Right atrium auricular region (tissue), 2 donors: ENCODE measurements at regions not wholly inside any gene's neighbourhood (a gene's known extent, or its start where the extent isn't known, plus 50 kb on each side); places are given as distances from the start of the nearest gene placed in this dataset.

Source experiments
- DNase-seq: peaks from one replicate; pipeline ENCODE4 v3.0.0-alpha.2; 2019; ENCODE audit warnings: low spot score
- H3K27ac ChIP-seq, 2 donors: fragments of 200-600 bp; sonication (generic); 1 replicate in 1 of 2; 2 replicates in 1 of 2; pipeline ENCODE4 v1.5.1; 2016 to 2019
- H3K27me3 ChIP-seq, 2 donors: fragments of 200-600 bp; sonication (generic); one replicate each; pipeline versions ENCODE4 v1.5.1 to v1.6.0; 2017 to 2019
- H3K36me3 ChIP-seq: fragments of 200-600 bp; sonication (generic); one replicate; pipeline ENCODE4 v1.5.1; 2016
- H3K4me1 ChIP-seq, 2 donors: fragments of 200-600 bp; sonication (generic); one replicate each; pipeline versions ENCODE4 v1.5.1 to v1.6.0; 2017 to 2019
- H3K4me3 ChIP-seq, 2 donors: fragments of 200-600 bp; sonication (generic); 1 replicate in 1 of 2; 2 replicates in 1 of 2; pipeline ENCODE4 v1.5.1; 2017 to 2019; ENCODE audit warnings: mild to moderate bottlenecking in 1 of 2, moderate library complexity in 1 of 2
- H3K9me3 ChIP-seq, 2 donors: fragments of 200-600 bp; sonication (generic); one replicate each; pipeline ENCODE4 v1.5.1; 2019
- TF ChIP-seq, protein P1 (sequence below), 2 donors: fragments of 200-600 bp; sonication (generic); IDR thresholded peaks; one replicate each; pipeline ENCODE4 v1.5.1; 2019; ENCODE audit warnings: antibody characterized with exemption in 2 of 2

DNA sequence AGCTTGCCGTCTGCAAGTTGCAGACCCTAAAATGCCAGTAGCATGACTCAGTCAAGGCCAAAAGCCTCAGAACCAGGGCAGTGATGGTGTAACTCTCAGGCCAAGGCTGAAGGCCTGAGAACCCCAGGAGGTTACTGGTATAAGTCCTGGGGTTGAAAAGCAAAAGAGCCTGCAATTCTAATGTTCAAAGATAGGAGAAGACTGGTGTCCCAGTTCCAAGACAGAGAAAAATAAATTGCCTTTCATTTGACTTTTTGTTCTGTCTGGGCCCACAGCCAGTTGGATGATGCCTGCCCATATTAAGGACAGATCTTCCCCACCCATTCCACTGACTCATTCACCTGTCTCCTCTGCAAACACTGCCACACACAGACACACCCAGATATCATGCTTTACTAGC, 673.2 kb downstream of the CDH18 start:
- H3K9me3 ChIP-seq, result no peaks in the 10 kb centered on the region
- no peak overlapping the region for H3K27ac ChIP-seq
- TF ChIP-seq, protein P1, sequence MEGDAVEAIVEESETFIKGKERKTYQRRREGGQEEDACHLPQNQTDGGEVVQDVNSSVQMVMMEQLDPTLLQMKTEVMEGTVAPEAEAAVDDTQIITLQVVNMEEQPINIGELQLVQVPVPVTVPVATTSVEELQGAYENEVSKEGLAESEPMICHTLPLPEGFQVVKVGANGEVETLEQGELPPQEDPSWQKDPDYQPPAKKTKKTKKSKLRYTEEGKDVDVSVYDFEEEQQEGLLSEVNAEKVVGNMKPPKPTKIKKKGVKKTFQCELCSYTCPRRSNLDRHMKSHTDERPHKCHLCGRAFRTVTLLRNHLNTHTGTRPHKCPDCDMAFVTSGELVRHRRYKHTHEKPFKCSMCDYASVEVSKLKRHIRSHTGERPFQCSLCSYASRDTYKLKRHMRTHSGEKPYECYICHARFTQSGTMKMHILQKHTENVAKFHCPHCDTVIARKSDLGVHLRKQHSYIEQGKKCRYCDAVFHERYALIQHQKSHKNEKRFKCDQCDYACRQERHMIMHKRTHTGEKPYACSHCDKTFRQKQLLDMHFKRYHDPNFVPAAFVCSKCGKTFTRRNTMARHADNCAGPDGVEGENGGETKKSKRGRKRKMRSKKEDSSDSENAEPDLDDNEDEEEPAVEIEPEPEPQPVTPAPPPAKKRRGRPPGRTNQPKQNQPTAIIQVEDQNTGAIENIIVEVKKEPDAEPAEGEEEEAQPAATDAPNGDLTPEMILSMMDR (IDR thresholded peaks at IDR 0.05), result no peak
- H3K36me3 ChIP-seq, result no peaks in the 10 kb centered on the region
- no peaks in the 10 kb centered on the region for H3K27me3 ChIP-seq
- no peaks in the 10 kb centered on the region for H3K4me1 ChIP-seq
- no peak for DNase-seq
- H3K4me3 ChIP-seq, result no peak overlapping the region

DNA sequence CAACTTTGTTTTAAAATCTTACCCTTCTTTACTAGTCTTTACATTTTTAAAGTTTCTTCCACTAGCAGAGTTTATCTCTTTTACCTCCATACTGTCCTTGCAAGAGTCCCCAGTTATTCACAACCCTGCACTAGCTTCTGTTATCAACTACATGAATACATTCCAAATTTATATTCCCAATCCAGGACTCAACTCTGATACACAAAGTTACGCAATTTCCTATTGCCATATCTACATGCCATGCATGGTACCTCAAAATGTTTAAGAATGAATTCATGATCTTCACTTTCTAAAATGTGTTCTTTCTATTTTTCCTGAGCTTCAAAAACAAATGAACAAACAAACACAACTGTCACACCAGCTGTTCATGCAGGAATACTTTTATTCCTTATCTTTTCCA, 668.7 kb downstream of the CDH18 start:
- H3K9me3 ChIP-seq, result no peaks in the 10 kb centered on the region
- H3K36me3 ChIP-seq, result no peaks in the 10 kb centered on the region
- no peaks in the 10 kb centered on the region for H3K4me1 ChIP-seq
- no peak overlapping the region for H3K27ac ChIP-seq
- no peaks in the 10 kb centered on the region for H3K27me3 ChIP-seq
- H3K4me3 ChIP-seq, result no peak overlapping the region
- no peak for DNase-seq
- TF ChIP-seq, protein P1 (IDR thresholded peaks at IDR 0.05), result no peak

DNA sequence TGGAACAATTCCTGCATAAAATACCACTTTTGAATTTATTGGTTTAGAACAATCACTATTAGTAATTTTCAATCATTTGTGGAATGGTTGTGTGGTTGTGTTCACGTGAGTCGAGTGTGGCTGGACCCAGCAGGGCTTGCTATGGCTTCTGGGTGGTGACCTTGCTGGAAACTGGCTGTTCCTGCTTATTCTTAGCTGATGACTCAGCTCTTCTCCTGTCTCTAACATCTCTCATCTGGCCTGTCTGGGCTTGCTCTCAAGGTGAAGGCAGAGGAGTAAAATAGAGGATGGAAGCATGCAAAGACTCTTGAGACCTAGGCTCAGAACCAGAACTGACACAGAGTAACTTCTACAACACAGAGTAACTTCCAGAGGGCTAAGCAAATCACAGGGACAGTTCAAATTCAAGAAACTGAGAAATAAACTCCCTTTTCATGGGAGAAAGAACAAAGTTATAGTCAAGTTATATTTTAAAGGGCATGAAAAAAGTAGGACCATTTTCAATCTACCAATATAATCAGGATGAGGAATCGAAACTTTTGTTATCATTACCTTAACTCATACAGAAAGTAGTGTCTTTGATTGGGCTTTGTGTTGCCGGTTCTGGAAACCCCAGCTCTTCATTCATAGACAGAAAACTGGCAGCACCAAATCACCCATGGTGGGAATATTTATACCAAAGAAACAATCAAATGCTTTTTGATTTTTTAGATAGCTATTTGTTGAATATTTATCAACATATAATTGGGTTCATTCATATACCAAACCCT, 665.1 kb downstream of the CDH18 start:
- Histone ChIP-seq H3K27ac (no peak overlapping the region), H3K4me3 (no peak overlapping the region), H3K4me1 (no peaks in the 10 kb centered on the region), H3K9me3 (no peaks in the 10 kb centered on the region), H3K36me3 (no peaks in the 10 kb centered on the region), H3K27me3 (no peaks in the 10 kb centered on the region)
- no peak for DNase-seq
- TF ChIP-seq, protein P1 (IDR thresholded peaks at IDR 0.05), result no peak

DNA sequence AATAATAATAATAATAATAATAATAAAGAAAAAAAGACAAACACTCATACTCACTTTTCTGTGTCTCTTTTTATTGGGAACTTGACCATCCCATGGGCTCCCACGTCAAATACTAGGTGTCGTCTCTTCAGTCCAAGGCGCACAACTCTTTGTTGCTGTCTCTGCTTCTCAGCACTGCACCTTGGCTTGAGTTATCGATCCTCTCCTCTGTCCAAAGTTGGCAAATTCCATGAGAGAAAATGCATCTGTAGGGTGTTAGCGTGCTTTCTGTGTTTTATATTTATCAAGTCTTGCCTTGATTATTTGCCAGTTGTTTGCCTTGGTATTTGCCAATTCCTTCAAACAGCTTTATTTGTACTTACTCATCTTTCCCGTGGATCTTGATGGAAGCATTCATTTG, 653.7 kb downstream of the CDH18 start:
- H3K27me3 ChIP-seq, result no peaks in the 10 kb centered on the region
- DNase-seq, result no peak
- TF ChIP-seq, protein P1 (IDR thresholded peaks at IDR 0.05), result no peak
- no peaks in the 10 kb centered on the region for H3K36me3 ChIP-seq
- no peak overlapping the region for H3K27ac ChIP-seq
- H3K4me3 ChIP-seq, result no peak overlapping the region
- no peaks in the 10 kb centered on the region for H3K4me1 ChIP-seq
- H3K9me3 ChIP-seq, result no peaks in the 10 kb centered on the region

DNA sequence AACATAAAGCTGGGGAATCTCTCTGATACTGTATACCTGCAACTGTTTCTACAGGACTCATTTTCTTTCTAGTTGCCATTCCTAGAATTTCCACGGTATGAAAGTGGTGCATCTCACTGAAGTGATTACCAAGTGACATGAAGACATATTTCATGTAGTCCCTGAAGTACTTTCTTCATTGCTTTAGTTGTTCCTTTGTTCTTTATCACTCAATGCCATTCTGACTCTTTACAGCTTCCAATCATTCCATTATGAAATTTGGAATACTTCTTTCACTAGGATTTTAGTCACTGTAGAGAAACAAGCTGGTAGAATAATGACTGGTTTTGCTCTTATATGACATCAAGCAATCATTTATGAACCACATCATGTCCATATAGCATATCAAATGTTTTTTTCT, 645.1 kb downstream of the CDH18 start:
- Histone ChIP-seq H3K27ac (no peak overlapping the region), H3K4me1 (no peaks in the 10 kb centered on the region), H3K4me3 (no peak overlapping the region), H3K27me3 (no peaks in the 10 kb centered on the region), H3K36me3 (no peaks in the 10 kb centered on the region), H3K9me3 (peaks cover 0 to 7% of the 10 kb centered on the region in 2 donors)
- DNase-seq, result no peak
- TF ChIP-seq, protein P1 (IDR thresholded peaks at IDR 0.05), result no peak

DNA sequence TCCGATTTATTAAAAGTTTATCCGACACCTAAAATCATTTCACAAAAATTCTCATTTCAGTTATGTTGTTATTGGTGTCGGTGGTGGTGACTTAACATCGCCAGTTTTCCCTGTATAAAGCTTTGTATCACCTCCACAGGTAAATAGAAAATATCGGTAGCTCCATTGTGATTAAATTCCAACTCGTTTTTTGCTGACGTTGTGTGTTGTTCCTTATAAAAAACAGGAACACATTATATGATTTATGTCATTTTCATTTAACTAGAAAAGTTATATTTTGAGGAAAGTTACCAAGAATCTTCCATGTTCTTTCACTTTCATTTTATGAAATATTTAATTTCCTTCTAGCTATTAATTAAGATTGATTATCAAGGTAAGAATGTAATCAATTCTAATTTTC, 635.9 kb downstream of the CDH18 start:
- Histone ChIP-seq H3K4me3 (no peak overlapping the region), H3K27ac (no peak overlapping the region), H3K4me1 (no peaks in the 10 kb centered on the region), H3K27me3 (no peaks in the 10 kb centered on the region), H3K9me3 (no peaks in the 10 kb centered on the region), H3K36me3 (no peaks in the 10 kb centered on the region)
- TF ChIP-seq, protein P1 (IDR thresholded peaks at IDR 0.05), result no peak
- no peak for DNase-seq
